Uterus (tissue), 3 donors: ENCODE measurements at regions not wholly inside any gene's neighbourhood (a gene's known extent, or its start where the extent isn't known, plus 50 kb on each side); places are given as distances from the start of the nearest gene placed in this dataset.

Source experiments
- DNase-seq, 2 donors: peaks; one replicate each; pipeline ENCODE4 v3.0.0-alpha.2; 2019 to 2020
- H3K27ac ChIP-seq, 2 donors: fragments of 200-600 bp; sonication (generic); 1 replicate in 1 of 2; 2 replicates in 1 of 2; pipeline ENCODE4 v1.5.1; 2016 to 2018
- H3K27me3 ChIP-seq, 2 donors: fragments of 200-600 bp; sonication (generic); one replicate each; pipeline ENCODE4 v1.5.1; 2018 to 2019; ENCODE audit warnings: control low read depth in 1 of 2
- H3K36me3 ChIP-seq, 2 donors: fragments of 200-600 bp; sonication (generic); one replicate each; pipeline ENCODE4 v1.5.1; 2019; ENCODE audit warnings: control low read depth in 1 of 2
- H3K4me1 ChIP-seq, 2 donors: fragments of 200-600 bp; sonication (generic); one replicate each; pipeline ENCODE4 v1.5.1; 2018 to 2019; ENCODE audit warnings: control low read depth in 1 of 2
- H3K4me3 ChIP-seq, 2 donors: fragments of 200-600 bp; sonication (generic); 1 replicate in 1 of 2; 2 replicates in 1 of 2; pipeline ENCODE4 v1.5.1; 2018 to 2019; ENCODE audit warnings: mild to moderate bottlenecking in 1 of 2
- H3K9me3 ChIP-seq, 2 donors: fragments of 200-600 bp; sonication (generic); one replicate each; pipeline ENCODE4 v1.5.1; 2019; ENCODE audit warnings: control low read depth in 1 of 2
- POLR2A ChIP-seq, 2 donors: fragments of 450-650 bp; IDR thresholded peaks; one replicate each; pipeline ENCODE4 v1.6.1; 2016; ENCODE audit warnings: antibody characterized with exemption in 2 of 2, mild to moderate bottlenecking in 1 of 2, moderate library complexity in 1 of 2
- intact Hi-C: fragments of 100-400 bp; cut with DNase I; formaldehyde crosslinking; loops from one replicate; pipeline ENCODE4 v1.15.1; 2023; ENCODE audit warnings: low total_unique reads
- TF ChIP-seq, protein P1 (sequence below), 4 experiments: fragments of 200-600 bp in 2 of 4; fragments of 450-650 bp in 2 of 4; sonication (generic) in 2 of 4; IDR thresholded peaks; one replicate each; pipeline ENCODE4 v1.5.1; 2016 to 2019; ENCODE audit warnings: antibody characterized with exemption in 4 of 4, mild to moderate bottlenecking in 2 of 4, moderate library complexity in 1 of 4
- donor health status: DM: yes; HTN: yes; CAD: no.

DNA sequence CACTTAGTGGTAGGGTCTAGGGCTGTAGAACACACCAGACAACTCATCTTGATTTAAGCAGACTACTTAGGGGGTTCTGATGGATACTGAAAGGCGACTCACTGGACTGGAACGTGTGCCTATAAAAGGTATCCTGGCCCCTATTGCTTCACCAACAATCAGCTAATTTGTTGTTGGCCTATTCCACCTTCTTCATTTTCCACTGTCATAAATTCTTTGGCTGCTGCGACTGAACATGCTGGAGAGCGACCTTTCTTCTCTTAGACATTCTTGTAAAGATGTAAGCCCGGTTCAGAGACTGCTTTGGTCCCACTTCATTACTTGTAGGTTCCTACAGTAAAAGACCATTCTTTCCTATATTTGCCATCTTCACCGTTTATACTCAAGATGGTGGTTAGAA lies 609.9 kb upstream of the CITED2 start:
- TF ChIP-seq POLR2A (IDR thresholded peaks at IDR 0.05): no peak
- TF ChIP-seq, protein P1, sequence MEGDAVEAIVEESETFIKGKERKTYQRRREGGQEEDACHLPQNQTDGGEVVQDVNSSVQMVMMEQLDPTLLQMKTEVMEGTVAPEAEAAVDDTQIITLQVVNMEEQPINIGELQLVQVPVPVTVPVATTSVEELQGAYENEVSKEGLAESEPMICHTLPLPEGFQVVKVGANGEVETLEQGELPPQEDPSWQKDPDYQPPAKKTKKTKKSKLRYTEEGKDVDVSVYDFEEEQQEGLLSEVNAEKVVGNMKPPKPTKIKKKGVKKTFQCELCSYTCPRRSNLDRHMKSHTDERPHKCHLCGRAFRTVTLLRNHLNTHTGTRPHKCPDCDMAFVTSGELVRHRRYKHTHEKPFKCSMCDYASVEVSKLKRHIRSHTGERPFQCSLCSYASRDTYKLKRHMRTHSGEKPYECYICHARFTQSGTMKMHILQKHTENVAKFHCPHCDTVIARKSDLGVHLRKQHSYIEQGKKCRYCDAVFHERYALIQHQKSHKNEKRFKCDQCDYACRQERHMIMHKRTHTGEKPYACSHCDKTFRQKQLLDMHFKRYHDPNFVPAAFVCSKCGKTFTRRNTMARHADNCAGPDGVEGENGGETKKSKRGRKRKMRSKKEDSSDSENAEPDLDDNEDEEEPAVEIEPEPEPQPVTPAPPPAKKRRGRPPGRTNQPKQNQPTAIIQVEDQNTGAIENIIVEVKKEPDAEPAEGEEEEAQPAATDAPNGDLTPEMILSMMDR (IDR thresholded peaks at IDR 0.05): no peak
- intact Hi-C loops: no loop called here

DNA sequence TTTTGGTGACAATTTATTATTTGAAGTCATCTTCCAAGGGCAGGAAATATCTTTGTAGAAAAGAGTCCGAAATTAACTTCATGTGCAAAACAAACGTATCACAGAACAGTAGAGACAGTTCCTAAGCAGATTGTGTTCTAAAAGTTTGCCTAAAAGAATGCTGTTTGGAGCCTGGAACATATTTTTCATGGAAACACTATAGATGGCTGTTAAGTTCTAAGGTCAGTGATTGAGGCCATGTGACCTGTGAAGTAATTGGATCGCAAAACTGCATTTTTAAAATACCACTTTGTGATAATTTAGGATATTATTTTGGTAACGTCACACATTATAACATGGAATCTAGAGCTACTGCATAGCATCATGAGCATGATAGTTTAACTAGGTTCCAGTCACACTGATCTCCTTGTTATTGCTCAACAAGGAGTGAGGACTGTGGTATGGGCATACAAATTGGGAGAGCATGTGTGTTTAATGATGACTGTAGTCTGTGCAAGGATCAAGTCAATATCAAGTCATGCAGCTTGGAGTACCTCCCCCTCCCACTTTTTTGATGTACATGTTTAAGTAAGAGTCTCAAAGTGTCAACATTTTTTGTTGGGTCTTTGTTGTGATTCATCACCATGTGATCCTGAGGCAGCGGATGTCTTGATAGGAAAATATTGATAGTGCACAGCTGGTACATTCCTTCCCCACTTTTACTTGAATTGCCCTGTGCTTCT lies 609.3 kb upstream of the CITED2 start:
- Histone ChIP-seq H3K27ac (peak overlapping the region; percentile 79 to 90), H3K27me3 (no peaks in the 10 kb centered on the region), H3K4me3 (no peak overlapping the region), H3K4me1 (peaks cover 0 to 15% of the 10 kb centered on the region in 2 donors), H3K36me3 (no peaks in the 10 kb centered on the region), H3K9me3 (no peaks in the 10 kb centered on the region)
- TF ChIP-seq, protein P1 (IDR thresholded peaks at IDR 0.05): no peak
- DNase-seq: no peak
- intact Hi-C loops: no loop called here

More for the DNA sequence above, 609.9 kb upstream of the CITED2 start:
- no peaks in the 10 kb centered on the region for H3K9me3 ChIP-seq
- H3K27me3 ChIP-seq: no peaks in the 10 kb centered on the region
- DNase-seq: no peak
- H3K36me3 ChIP-seq: no peaks in the 10 kb centered on the region
- H3K27ac ChIP-seq: peak overlapping the region; percentile 79 to 90
- H3K4me3 ChIP-seq: no peak overlapping the region
- peaks cover 0 to 15% of the 10 kb centered on the region in 2 donors for H3K4me1 ChIP-seq

DNA sequence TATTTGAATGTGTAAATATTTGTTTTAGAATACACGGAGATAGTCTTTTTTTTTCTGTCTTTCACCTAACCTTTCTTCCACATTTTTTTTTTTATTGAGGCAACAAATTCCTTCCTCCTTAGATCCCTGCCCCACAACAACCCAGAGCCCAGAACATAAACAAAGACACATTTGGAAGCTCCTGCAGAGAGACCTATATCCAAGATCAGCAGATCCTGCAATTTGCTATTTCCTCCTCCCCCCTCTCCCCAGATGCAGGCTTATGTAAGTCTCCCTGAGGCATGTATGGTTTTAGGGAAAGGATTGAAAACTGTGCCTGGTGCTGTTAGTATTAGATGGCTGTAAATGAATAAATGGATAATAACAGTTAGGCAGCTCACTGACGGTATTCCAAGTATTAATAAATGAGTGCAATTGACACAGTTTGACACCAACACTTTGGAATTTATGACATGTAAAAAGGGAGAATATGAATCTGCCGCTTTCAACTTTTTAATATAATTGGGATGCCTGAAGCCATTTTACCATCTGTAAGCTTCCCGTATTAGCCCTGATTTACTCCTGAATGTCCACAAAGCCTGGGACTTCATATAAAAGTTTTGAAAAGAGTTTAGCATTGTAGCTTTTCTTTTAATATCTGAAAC lies 608.3 kb upstream of the CITED2 start:
- intact Hi-C loops: no loop called here
- Histone ChIP-seq H3K4me1 (peaks cover 0 to 15% of the 10 kb centered on the region in 2 donors), H3K27me3 (no peaks in the 10 kb centered on the region), H3K9me3 (no peaks in the 10 kb centered on the region), H3K27ac (peak overlapping the region; percentile 79 to 90), H3K4me3 (no peak overlapping the region), H3K36me3 (no peaks in the 10 kb centered on the region)
- TF ChIP-seq, protein P1 (IDR thresholded peaks at IDR 0.05): no peak
- TF ChIP-seq POLR2A (IDR thresholded peaks at IDR 0.05): no peak
- no peak for DNase-seq

DNA sequence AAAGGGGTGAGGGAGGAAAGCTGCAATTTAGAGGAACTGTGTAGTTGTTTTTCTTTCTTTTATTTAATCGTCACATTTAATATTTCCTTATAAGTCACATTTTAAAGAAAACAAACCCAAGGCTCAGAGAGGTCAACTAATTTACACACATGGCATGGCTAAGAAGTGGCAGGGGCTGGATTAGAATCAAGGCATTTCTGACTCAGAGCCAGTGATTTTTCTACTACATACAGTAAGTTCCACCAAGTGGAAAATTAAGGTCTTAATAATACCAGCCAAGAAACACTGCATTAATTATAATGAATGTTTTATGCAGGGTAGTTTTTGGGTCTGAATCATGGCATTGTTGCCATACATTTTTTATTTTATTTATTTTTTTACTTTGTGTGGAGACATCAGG lies 607.7 kb upstream of the CITED2 start:
- DNase-seq: no peak
- Histone ChIP-seq H3K4me3 (no peak overlapping the region), H3K9me3 (no peaks in the 10 kb centered on the region), H3K4me1 (peaks cover 0 to 15% of the 10 kb centered on the region in 2 donors), H3K27ac (peak overlapping the region; percentile 79 to 90), H3K36me3 (no peaks in the 10 kb centered on the region), H3K27me3 (no peaks in the 10 kb centered on the region)
- intact Hi-C loops: no loop called here
- TF ChIP-seq, protein P1 (IDR thresholded peaks at IDR 0.05): no peak
- no peak for TF ChIP-seq POLR2A (IDR thresholded peaks at IDR 0.05)

DNA sequence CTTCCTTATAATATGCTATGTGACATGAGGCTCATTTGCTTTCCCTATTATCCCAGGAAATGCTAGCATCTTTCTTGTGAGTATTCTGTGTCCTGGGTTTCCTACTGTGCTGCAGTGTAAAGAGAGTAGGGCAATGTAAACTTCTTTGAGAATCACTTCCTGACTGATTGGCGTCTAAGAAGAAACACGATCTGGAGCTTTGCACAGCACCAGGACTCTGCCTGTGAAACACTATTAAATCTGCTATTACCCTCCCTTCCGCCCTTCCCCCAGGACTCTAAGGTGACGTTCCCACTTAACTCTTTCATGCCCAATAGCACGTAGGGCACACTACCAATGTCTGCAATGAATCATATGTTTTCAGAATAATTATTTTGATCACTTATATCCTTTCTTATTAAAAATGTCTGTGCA lies 607.3 kb upstream of the CITED2 start:
- no peak for DNase-seq
- H3K4me1 ChIP-seq: peaks cover 0 to 15% of the 10 kb centered on the region in 2 donors
- H3K36me3 ChIP-seq: no peaks in the 10 kb centered on the region
- H3K27me3 ChIP-seq: no peaks in the 10 kb centered on the region
- no peak overlapping the region for H3K4me3 ChIP-seq
- TF ChIP-seq POLR2A (IDR thresholded peaks at IDR 0.05): no peak
- H3K27ac ChIP-seq: peak overlapping the region; percentile 79 to 90
- intact Hi-C loops: no loop called here
- no peaks in the 10 kb centered on the region for H3K9me3 ChIP-seq
